CD4-positive, alpha-beta memory T cell (primary cell): ENCODE measurements at regions not wholly inside any gene's neighbourhood (a gene's known extent, or its start where the extent isn't known, plus 50 kb on each side); places are given as distances from the start of the nearest gene placed in this dataset.
A peak's percentile ranks its signal among the peaks of the same experiment; 100 is the strongest.

ENCODE experiments used
- CTCF ChIA-PET: fragments of 350-600 bp; sonication (Branson Sonifier 250); formaldehyde crosslinking; loops from one replicate; lab custom pipeline; 2021; ENCODE audit warnings: inconsistent platforms; ENCODE audit not compliant: partially characterized antibody; lab: Charles Lee
- POLR2A ChIA-PET: fragments of 350-600 bp; sonication (Branson Sonifier 250); formaldehyde crosslinking; loops from one replicate; lab custom pipeline; 2021; ENCODE audit not compliant: partially characterized antibody; lab: Charles Lee
- DNase-seq, 5 donors: peaks; one replicate each; pipeline versions ENCODE4 v3.0.0 to v3.0.0-alpha.2; 2020 to 2022; ENCODE audit warnings: mixed read lengths in 1 of 5
- H3K27ac ChIP-seq: one replicate; pipeline ENCODE4 v1.7.0; 2013; ENCODE audit warnings: low read depth, low read length
- H3K27me3 ChIP-seq: 2 replicates; pipeline ENCODE4 v1.7.0; 2013; ENCODE audit warnings: mild to moderate bottlenecking, low read length, moderate library complexity; ENCODE audit not compliant: insufficient read depth
- H3K36me3 ChIP-seq: 2 replicates; pipeline ENCODE4 v1.7.0; 2013; ENCODE audit warnings: mild to moderate bottlenecking, low read length, moderate library complexity; ENCODE audit not compliant: insufficient read depth
- H3K4me1 ChIP-seq: 2 replicates; pipeline ENCODE4 v1.7.0; 2013; ENCODE audit warnings: mild to moderate bottlenecking, low read length, moderate library complexity; ENCODE audit not compliant: insufficient read depth
- H3K4me3 ChIP-seq, 2 donors: one replicate each; pipeline ENCODE4 v1.7.0; 2013; ENCODE audit warnings: low read length in 2 of 2, mild to moderate bottlenecking in 1 of 2
- H3K9me3 ChIP-seq, 2 donors: one replicate each; pipeline ENCODE4 v1.7.0; 2013; ENCODE audit warnings: low read length in 2 of 2, control low read depth in 1 of 2; ENCODE audit not compliant: control insufficient read depth in 1 of 2
- H3K27ac Mint-ChIP-seq, 7 donors: one replicate each; pipeline ENCODE4 v1.8.0; 2020 to 2021; ENCODE audit warnings: mixed read lengths in 7 of 7, mild to moderate bottlenecking in 6 of 7, inconsistent platforms in 3 of 7, moderate library complexity in 3 of 7
- H3K27me3 Mint-ChIP-seq, 2 donors: one replicate each; pipeline ENCODE4 v1.8.0; 2020 to 2021; ENCODE audit warnings: mixed read lengths in 2 of 2
- H3K36me3 Mint-ChIP-seq, 2 donors: one replicate each; pipeline ENCODE4 v1.8.0; 2020 to 2021; ENCODE audit warnings: mixed read lengths in 2 of 2, inconsistent platforms in 1 of 2, mild to moderate bottlenecking in 1 of 2
- H3K4me1 Mint-ChIP-seq, 4 donors: one replicate each; pipeline ENCODE4 v1.8.0; 2020 to 2021; ENCODE audit warnings: mixed read lengths in 4 of 4, mild to moderate bottlenecking in 1 of 4
- H3K4me3 Mint-ChIP-seq, 8 donors: one replicate each; pipeline ENCODE4 v1.8.0; 2020 to 2021; ENCODE audit warnings: mixed read lengths in 8 of 8, mild to moderate bottlenecking in 7 of 8, moderate library complexity in 6 of 8, inconsistent platforms in 3 of 8
- H3K9me3 Mint-ChIP-seq, 8 donors: one replicate each; pipeline ENCODE4 v1.8.0; 2020 to 2021; ENCODE audit warnings: mixed read lengths in 8 of 8, mild to moderate bottlenecking in 5 of 8, inconsistent platforms in 3 of 8, moderate library complexity in 1 of 8
- intact Hi-C: fragments of 100-400 bp; cut with micrococcal nuclease; formaldehyde crosslinking; loops from one replicate; pipeline ENCODE4 v1.15.1; 2023

DNA sequence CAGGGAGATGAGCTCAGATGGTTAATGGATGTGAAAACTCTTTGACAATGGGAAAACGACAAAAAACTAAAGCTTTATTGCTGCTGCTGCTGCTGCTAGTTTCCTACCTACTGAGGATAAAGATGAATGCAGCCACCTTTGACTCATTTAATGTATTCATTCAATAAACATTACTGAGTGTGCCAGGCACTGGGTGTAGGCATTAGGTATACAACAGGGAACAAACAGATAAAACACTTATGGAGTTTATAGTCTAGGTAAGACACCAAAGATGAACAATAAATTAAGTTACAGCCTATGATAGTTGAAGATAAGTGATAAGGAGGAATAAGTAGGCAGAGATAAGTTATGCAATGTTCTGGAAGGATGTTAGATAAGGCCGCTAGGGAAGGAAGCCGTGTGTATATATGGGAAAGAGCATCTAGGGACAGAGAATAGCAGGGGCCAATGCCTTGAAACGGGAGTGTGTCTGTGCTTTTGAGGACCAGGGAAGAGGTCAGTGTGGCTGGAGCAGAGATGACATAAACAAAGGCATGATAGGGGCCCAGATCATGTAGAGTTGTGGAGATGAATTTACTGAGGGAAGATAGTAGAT lies 477.6 kb downstream of the NTRK2 start:
- intact Hi-C loops = no loop called here
- no peak overlapping the region for H3K27ac ChIP-seq
- no peak overlapping the region for H3K4me3 Mint-ChIP-seq
- no peak for DNase-seq
- H3K36me3 ChIP-seq = no peaks in the 10 kb centered on the region
- H3K36me3 Mint-ChIP-seq = no peaks in the 10 kb centered on the region
- H3K4me1 ChIP-seq = no peaks in the 10 kb centered on the region
- H3K4me1 Mint-ChIP-seq = no peaks in the 10 kb centered on the region
- H3K27me3 Mint-ChIP-seq = peaks cover 0 to 5% of the 10 kb centered on the region in 2 donors
- no peak overlapping the region for H3K4me3 ChIP-seq
- ChIA-PET POLR2A (no interaction called here), CTCF (no interaction called here)
- H3K9me3 Mint-ChIP-seq = peaks cover 0 to 4% (median 0%) of the 10 kb centered on the region in 8 donors
- H3K27ac Mint-ChIP-seq = no peak overlapping the region
- H3K9me3 ChIP-seq = no peaks in the 10 kb centered on the region
- H3K27me3 ChIP-seq = no peaks in the 10 kb centered on the region

DNA sequence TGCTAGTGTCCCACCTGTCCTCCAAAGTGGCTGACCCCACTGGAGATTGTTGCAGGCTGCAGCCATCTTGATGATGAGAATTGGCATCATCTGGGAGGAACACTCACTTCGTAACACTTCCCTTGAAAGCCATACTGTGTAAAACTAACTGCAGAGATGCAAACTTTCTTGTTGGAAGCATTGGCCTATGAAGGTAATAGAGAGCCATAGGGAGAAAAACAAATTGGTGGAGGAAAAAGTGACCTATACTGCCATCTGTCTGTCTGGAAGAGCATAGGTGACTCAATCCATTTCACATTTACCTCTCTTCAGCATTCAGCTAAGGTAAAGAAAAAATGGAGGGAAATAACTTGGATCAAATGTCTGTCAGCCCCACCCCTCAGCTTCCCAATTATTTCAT lies 473.4 kb downstream of the NTRK2 start:
- Histone ChIP-seq H3K4me3 (no peak overlapping the region), H3K9me3 (no peaks in the 10 kb centered on the region), H3K4me1 (no peaks in the 10 kb centered on the region), H3K27me3 (no peaks in the 10 kb centered on the region), H3K27ac (no peak overlapping the region), H3K36me3 (no peaks in the 10 kb centered on the region)
- Mint-ChIP-seq H3K27me3 (peaks cover 0 to 2% of the 10 kb centered on the region in 2 donors), H3K36me3 (no peaks in the 10 kb centered on the region), H3K9me3 (peaks cover 0 to 6% (median 1%) of the 10 kb centered on the region in 8 donors), H3K27ac (no peak overlapping the region), H3K4me3 (no peak overlapping the region), H3K4me1 (no peaks in the 10 kb centered on the region)
- ChIA-PET CTCF (no interaction called here), POLR2A (no interaction called here)
- DNase-seq = no peak
- intact Hi-C loops = no loop called here

DNA sequence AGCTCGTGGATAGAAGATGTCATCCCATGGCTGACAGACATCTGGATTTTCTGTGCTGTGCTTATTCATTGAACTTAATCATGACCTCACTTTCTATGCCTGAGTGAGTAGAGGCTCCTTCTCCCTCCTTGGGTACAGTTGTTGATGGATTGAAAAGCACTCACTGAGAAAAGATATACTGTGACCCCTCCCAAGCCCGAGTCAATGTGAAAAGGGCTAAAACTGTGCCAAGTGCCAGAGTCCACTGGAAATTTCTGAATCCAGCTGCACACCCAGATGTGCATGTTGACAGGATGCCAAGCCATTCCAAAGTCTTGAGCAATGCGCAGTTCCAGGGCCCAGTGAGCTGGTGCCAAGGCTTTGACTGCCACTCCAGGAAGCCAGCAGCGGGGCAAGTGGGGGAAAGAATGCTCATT lies 473.0 kb downstream of the NTRK2 start:
- Mint-ChIP-seq H3K4me3 (no peak overlapping the region), H3K27ac (no peak overlapping the region), H3K4me1 (no peaks in the 10 kb centered on the region), H3K9me3 (peaks cover 0 to 6% (median 1%) of the 10 kb centered on the region in 8 donors), H3K36me3 (no peaks in the 10 kb centered on the region), H3K27me3 (peaks cover 0 to 2% of the 10 kb centered on the region in 2 donors)
- Histone ChIP-seq H3K36me3 (no peaks in the 10 kb centered on the region), H3K4me1 (no peaks in the 10 kb centered on the region), H3K27me3 (no peaks in the 10 kb centered on the region), H3K4me3 (no peak overlapping the region), H3K27ac (no peak overlapping the region), H3K9me3 (no peaks in the 10 kb centered on the region)
- ChIA-PET CTCF (no interaction called here), POLR2A (no interaction called here)
- no peak for DNase-seq
- intact Hi-C loops = no loop called here

DNA sequence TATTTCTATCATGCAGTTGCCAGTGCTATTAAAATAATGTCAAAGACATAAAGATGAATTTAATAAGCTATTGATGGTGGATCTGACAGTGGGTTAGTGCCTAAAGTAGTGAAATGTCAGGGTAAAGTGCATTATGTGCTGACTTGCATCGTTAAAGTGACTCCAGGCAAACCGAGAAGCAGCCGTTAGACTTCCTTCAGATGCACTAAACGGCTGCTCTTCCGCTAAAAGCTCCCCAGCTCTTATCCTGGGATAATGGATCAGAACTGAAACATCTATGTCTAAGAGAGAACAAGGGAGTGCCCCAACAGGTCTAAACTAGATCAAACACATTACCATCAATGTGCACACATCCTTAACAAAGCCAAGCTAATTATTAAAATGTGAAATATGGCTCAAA lies 468.2 kb downstream of the NTRK2 start:
- H3K27me3 ChIP-seq = no peaks in the 10 kb centered on the region
- CTCF ChIA-PET = interaction anchor here (2.3 kb wide), 1 partner anchor 13 kb away, joined by 7 read pairs; no protein-coding TSS in a partner anchor
- no peaks in the 10 kb centered on the region for H3K36me3 Mint-ChIP-seq

DNA sequence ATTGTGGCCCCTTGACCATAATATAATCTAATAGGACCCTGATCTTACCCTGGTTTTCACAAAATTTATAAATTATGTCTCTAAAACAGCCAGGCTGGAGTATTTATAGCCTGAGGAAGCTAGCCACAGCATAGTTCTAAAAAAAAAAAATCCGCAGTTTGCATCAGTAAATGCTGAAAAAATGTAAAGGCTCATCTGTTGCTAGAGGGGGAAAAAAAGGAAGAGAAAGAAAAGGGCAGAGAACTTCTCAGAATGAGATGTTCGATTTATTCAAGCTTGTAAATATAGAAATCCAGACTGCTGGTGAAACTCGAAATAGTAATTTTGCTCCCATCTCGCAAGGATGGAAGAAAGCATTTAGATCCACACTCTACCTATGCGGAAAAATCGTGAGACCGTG lies 467.5 kb downstream of the NTRK2 start:
- H3K36me3 Mint-ChIP-seq = no peaks in the 10 kb centered on the region
- intact Hi-C loops = no loop called here

More for the DNA sequence above, 468.2 kb downstream of the NTRK2 start:
- Histone ChIP-seq H3K27ac (no peak overlapping the region), H3K36me3 (no peaks in the 10 kb centered on the region), H3K4me1 (no peaks in the 10 kb centered on the region), H3K9me3 (no peaks in the 10 kb centered on the region), H3K4me3 (no peak overlapping the region)
- Mint-ChIP-seq H3K27me3 (no peaks in the 10 kb centered on the region), H3K4me1 (no peaks in the 10 kb centered on the region), H3K9me3 (peaks cover 0 to 6% (median 3%) of the 10 kb centered on the region in 8 donors), H3K4me3 (no peak overlapping the region), H3K27ac (peak overlapping the region in 1 of 7 donors; percentile 76)
- POLR2A ChIA-PET = no interaction called here
- intact Hi-C loops = no loop called here
- DNase-seq = no peak

DNA sequence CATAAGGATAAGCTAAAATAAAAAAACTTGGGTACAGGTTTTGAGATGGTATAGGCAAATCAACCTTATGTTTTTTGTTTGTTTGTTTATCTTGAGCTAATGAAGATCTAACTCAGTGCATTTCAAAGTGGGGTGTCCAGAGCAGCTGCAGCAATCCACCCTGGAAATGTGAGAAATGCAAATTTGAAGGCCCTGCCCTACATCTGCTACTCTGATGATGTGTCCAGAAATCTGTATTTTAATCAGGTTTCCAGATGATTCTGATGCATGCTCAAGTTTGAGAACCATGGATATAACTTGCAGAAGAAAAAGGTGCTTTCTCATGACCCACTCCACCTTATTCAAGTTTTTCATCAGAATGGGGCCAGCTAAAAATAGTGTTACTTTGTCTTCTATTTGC lies 467.0 kb downstream of the NTRK2 start:
- Mint-ChIP-seq H3K9me3 (peaks cover 0 to 7% (median 3%) of the 10 kb centered on the region in 8 donors), H3K4me1 (no peaks in the 10 kb centered on the region), H3K36me3 (no peaks in the 10 kb centered on the region), H3K27me3 (no peaks in the 10 kb centered on the region), H3K27ac (no peak overlapping the region), H3K4me3 (no peak overlapping the region)
- no peaks in the 10 kb centered on the region for H3K4me1 ChIP-seq
- POLR2A ChIA-PET = no interaction called here
- H3K27ac ChIP-seq = no peak overlapping the region
- no peaks in the 10 kb centered on the region for H3K9me3 ChIP-seq
- no peak for DNase-seq
- CTCF ChIA-PET = no interaction called here
- intact Hi-C loops = no loop called here
- no peaks in the 10 kb centered on the region for H3K36me3 ChIP-seq
- H3K27me3 ChIP-seq = no peaks in the 10 kb centered on the region
- H3K4me3 ChIP-seq = no peak overlapping the region

More for the DNA sequence above, 467.5 kb downstream of the NTRK2 start:
- Mint-ChIP-seq H3K27ac (no peak overlapping the region), H3K27me3 (no peaks in the 10 kb centered on the region), H3K4me1 (no peaks in the 10 kb centered on the region), H3K9me3 (peaks cover 0 to 7% (median 3%) of the 10 kb centered on the region in 8 donors), H3K4me3 (no peak overlapping the region)
- POLR2A ChIA-PET = no interaction called here
- no peak overlapping the region for H3K27ac ChIP-seq
- no peaks in the 10 kb centered on the region for H3K27me3 ChIP-seq
- no peaks in the 10 kb centered on the region for H3K4me1 ChIP-seq
- DNase-seq = no peak
- H3K4me3 ChIP-seq = no peak overlapping the region
- CTCF ChIA-PET = interaction anchor here (2.3 kb wide), 1 partner anchor 13 kb away, joined by 7 read pairs; no protein-coding TSS in a partner anchor
- H3K36me3 ChIP-seq = no peaks in the 10 kb centered on the region
- no peaks in the 10 kb centered on the region for H3K9me3 ChIP-seq

DNA sequence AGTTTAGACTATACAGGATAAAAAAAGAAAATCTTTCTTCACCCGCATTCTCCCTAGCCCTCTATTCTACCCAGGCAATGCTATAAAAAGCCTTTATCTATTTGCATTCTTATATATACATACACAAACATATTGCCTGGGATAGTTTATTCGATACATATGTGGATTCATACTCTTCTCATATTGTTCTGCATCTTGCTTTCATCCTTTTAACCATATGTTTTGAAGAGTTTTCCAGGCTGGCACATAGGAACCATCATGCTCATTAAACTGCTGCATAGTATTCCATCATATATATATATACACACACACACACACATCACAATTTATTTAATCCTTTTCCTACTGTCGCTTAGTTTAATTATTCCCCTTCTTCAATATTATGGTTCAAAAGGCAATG lies 461.2 kb downstream of the NTRK2 start:
- Mint-ChIP-seq H3K4me1 (no peaks in the 10 kb centered on the region), H3K4me3 (no peak overlapping the region), H3K36me3 (no peaks in the 10 kb centered on the region), H3K27ac (no peak overlapping the region), H3K27me3 (no peaks in the 10 kb centered on the region), H3K9me3 (peaks cover 0 to 7% (median 0%) of the 10 kb centered on the region in 8 donors)
- DNase-seq = no peak
- Histone ChIP-seq H3K36me3 (no peaks in the 10 kb centered on the region), H3K27me3 (no peaks in the 10 kb centered on the region), H3K9me3 (peaks cover 0 to 5% of the 10 kb centered on the region in 2 donors), H3K27ac (no peak overlapping the region), H3K4me1 (no peaks in the 10 kb centered on the region), H3K4me3 (no peak overlapping the region)
- CTCF ChIA-PET = no interaction called here
- intact Hi-C loops = no loop called here
- POLR2A ChIA-PET = no interaction called here
